SK-N-SH (cell line): ENCODE measurements at regions not wholly inside any gene's neighbourhood (a gene's known extent, or its start where the extent isn't known, plus 50 kb on each side); places are given as distances from the start of the nearest gene placed in this dataset.

ENCODE experiments used
- CTCF ChIA-PET: fragments of 300-600, 350-600 bp; formaldehyde crosslinking; extraction: SDS; loops from one replicate; lab custom pipeline; 2021; lab: Yijun Ruan, JAX
- POLR2A ChIA-PET: fragments of 350-600 bp; sonication (Branson Sonifier 250); formaldehyde crosslinking; extraction: SDS; loops from one replicate; lab custom pipeline; 2020; ENCODE audit warnings: antibody characterized with exemption, inconsistent platforms; lab: Yijun Ruan, JAX
- DNase-seq: peaks from one replicate; pipeline ENCODE4 v3.0.0; 2012
- H2AFZ ChIP-seq: fragments of 200-600 bp; sonication (generic); 2 replicates; pipeline ENCODE4 v1.8.1; 2016; ENCODE audit warnings: antibody characterized with exemption, mild to moderate bottlenecking, low read depth
- H3F3A ChIP-seq: fragments of 200-600 bp; sonication (generic); replicated peaks from 2 replicates; pipeline ENCODE3; 2016; ENCODE audit warnings: antibody characterized with exemption, mild to moderate bottlenecking; ENCODE audit not compliant: insufficient read depth
- H3K27ac ChIP-seq, 2 experiments: fragments of 200-500 bp in 1 of 2; fragments of 200-600 bp in 1 of 2; sonication (Bioruptor generic) in 1 of 2; sonication (generic), shearing (Covaris generic) in 1 of 2; 2 replicates each; pipeline versions ENCODE4 v1.5.1 to v1.6.1; 2014 to 2016; ENCODE audit warnings: low read depth in 2 of 2, inconsistent platforms in 1 of 2, low read length in 1 of 2, mild to moderate bottlenecking in 1 of 2, mixed read lengths in 1 of 2
- H3K27me3 ChIP-seq: fragments of 200-600 bp; sonication (generic), shearing (Covaris generic); 2 replicates; pipeline ENCODE4 v1.6.1; 2016; ENCODE audit warnings: mixed run types; ENCODE audit not compliant: insufficient read depth
- H3K36me3 ChIP-seq, 2 experiments: fragments of 200-500 bp in 1 of 2; fragments of 200-600 bp in 1 of 2; sonication (Bioruptor generic) in 1 of 2; sonication (generic) in 1 of 2; replicated peaks in 1 of 2; 2 replicates each; pipeline versions ENCODE3 to v1.5.1; 2014 to 2016; ENCODE audit warnings: low read length in 1 of 2, mild to moderate bottlenecking in 1 of 2; ENCODE audit not compliant: insufficient read depth in 2 of 2, control insufficient read depth in 1 of 2
- H3K4me1 ChIP-seq, 2 experiments: fragments of 200-500 bp in 1 of 2; fragments of 200-600 bp in 1 of 2; sonication (Bioruptor generic) in 1 of 2; sonication (generic), shearing (Covaris generic) in 1 of 2; 2 replicates each; pipeline versions ENCODE4 v1.5.1 to v1.6.1; 2014 to 2016; ENCODE audit warnings: low read depth in 1 of 2, low read length in 1 of 2, mixed run types in 1 of 2; ENCODE audit not compliant: insufficient read depth in 2 of 2, control insufficient read depth in 1 of 2
- H3K4me2 ChIP-seq: fragments of 200-600 bp; sonication (generic), shearing (Covaris generic); 2 replicates; pipeline ENCODE4 v1.6.1; 2017; ENCODE audit warnings: mixed run types
- H3K4me3 ChIP-seq, 2 experiments: fragments of 200-500 bp in 1 of 2; fragments of 200-600 bp in 1 of 2; sonication (Bioruptor generic) in 1 of 2; sonication (generic), shearing (Covaris generic) in 1 of 2; 2 replicates each; pipeline versions ENCODE4 v1.5.1 to v1.8.1; 2014 to 2016; ENCODE audit warnings: low read depth in 2 of 2, inconsistent platforms in 1 of 2, low read length in 1 of 2, mild to moderate bottlenecking in 1 of 2, mixed read lengths in 1 of 2, moderate library complexity in 1 of 2
- H3K79me2 ChIP-seq: fragments of 200-600 bp; sonication (generic); 2 replicates; pipeline ENCODE4 v1.8.1; 2017; ENCODE audit warnings: mild to moderate bottlenecking; ENCODE audit not compliant: insufficient read depth
- H3K9ac ChIP-seq: fragments of 200-600 bp; sonication (generic); 2 replicates; pipeline ENCODE4 v1.6.1; 2017; ENCODE audit warnings: mixed run types
- H3K9me2 ChIP-seq: fragments of 200-600 bp; sonication (generic); 2 replicates; pipeline ENCODE4 v1.6.1; 2017; ENCODE audit warnings: mixed run types
- H3K9me3 ChIP-seq: fragments of 200-600 bp; sonication (generic); 2 replicates; pipeline ENCODE4 v1.6.1; 2017; ENCODE audit warnings: mixed run types, mild to moderate bottlenecking, moderate library complexity
- H4K20me1 ChIP-seq: fragments of 200-600 bp; sonication (generic); 2 replicates; pipeline ENCODE4 v1.6.1; 2017; ENCODE audit warnings: mild to moderate bottlenecking, mixed run types; ENCODE audit not compliant: insufficient read depth
- EP300 ChIP-seq, 2 experiments: IDR thresholded peaks; 2 replicates each; pipeline versions ENCODE4 v1.4.0 to v1.6.1; 2012; ENCODE audit warnings: borderline replicate concordance in 1 of 2, low read depth in 1 of 2, low read length in 1 of 2
- GABPA ChIP-seq: IDR thresholded peaks from 2 replicates; pipeline ENCODE4 v1.4.0; 2012; ENCODE audit warnings: low read depth, mild to moderate bottlenecking
- GATA2 ChIP-seq: sonication (generic); formaldehyde crosslinking; IDR thresholded peaks from 2 replicates; pipeline ENCODE4 v1.5.0; 2020; ENCODE audit warnings: mild to moderate bottlenecking, missing genetic modification reagents
- JUND ChIP-seq: IDR thresholded peaks from 2 replicates; pipeline ENCODE4 v1.4.0; 2012
- MEF2A ChIP-seq: IDR thresholded peaks from 2 replicates; pipeline ENCODE4 v1.4.0; 2012; ENCODE audit warnings: low read depth, borderline replicate concordance
- NFIC ChIP-seq: IDR thresholded peaks from 2 replicates; pipeline ENCODE4 v1.4.0; 2012; ENCODE audit warnings: borderline replicate concordance
- NRF1 ChIP-seq: IDR thresholded peaks from 2 replicates; pipeline ENCODE4 v1.6.1; 2012; ENCODE audit warnings: low read depth, mild to moderate bottlenecking, low read length
- RFX5 ChIP-seq: IDR thresholded peaks from 2 replicates; pipeline ENCODE4 v1.6.1; 2012; ENCODE audit warnings: mild to moderate bottlenecking, improper control_type of control experiment, low read length
- SMC3 ChIP-seq: IDR thresholded peaks from 2 replicates; pipeline ENCODE4 v1.6.1; 2012; ENCODE audit warnings: low read depth, low read length, improper control_type of control experiment
- TCF12 ChIP-seq: IDR thresholded peaks from 2 replicates; pipeline ENCODE4 v1.4.0; 2012
- USF1 ChIP-seq: IDR thresholded peaks from 2 replicates; pipeline ENCODE4 v1.4.0; 2012; ENCODE audit warnings: low read depth, borderline replicate concordance
- WGBS: methylation state at CpG from one replicate; pipeline ENCODE4 v1.1.6; 2017; ENCODE audit warnings: low lambda C conversion rate; 5-methylcytosine and 5-hydroxymethylcytosine counted together
- TF ChIP-seq, protein P1 (sequence below): fragments of 150-350 bp; IDR thresholded peaks from 2 replicates; pipeline ENCODE4 v1.6.1; 2016; ENCODE audit warnings: mild to moderate bottlenecking, low read depth, low read length
- TF ChIP-seq, protein P2 (sequence below): IDR thresholded peaks from 2 replicates; pipeline ENCODE4 v1.6.1; 2012; ENCODE audit warnings: mild to moderate bottlenecking, low read depth, low read length, moderate library complexity

GRCh38 chr15:47523681-47524475 is 193.4 kb upstream of the SEMA6D start:
- TF ChIP-seq USF1: no peak
- TF ChIP-seq, protein P1, sequence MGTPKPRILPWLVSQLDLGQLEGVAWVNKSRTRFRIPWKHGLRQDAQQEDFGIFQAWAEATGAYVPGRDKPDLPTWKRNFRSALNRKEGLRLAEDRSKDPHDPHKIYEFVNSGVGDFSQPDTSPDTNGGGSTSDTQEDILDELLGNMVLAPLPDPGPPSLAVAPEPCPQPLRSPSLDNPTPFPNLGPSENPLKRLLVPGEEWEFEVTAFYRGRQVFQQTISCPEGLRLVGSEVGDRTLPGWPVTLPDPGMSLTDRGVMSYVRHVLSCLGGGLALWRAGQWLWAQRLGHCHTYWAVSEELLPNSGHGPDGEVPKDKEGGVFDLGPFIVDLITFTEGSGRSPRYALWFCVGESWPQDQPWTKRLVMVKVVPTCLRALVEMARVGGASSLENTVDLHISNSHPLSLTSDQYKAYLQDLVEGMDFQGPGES: no peak
- no peak for TF ChIP-seq MEF2A
- TF ChIP-seq GABPA: no peak
- no peak for TF ChIP-seq SMC3
- no peak for TF ChIP-seq RFX5
- no peak for TF ChIP-seq NRF1
- TF ChIP-seq, protein P2, sequence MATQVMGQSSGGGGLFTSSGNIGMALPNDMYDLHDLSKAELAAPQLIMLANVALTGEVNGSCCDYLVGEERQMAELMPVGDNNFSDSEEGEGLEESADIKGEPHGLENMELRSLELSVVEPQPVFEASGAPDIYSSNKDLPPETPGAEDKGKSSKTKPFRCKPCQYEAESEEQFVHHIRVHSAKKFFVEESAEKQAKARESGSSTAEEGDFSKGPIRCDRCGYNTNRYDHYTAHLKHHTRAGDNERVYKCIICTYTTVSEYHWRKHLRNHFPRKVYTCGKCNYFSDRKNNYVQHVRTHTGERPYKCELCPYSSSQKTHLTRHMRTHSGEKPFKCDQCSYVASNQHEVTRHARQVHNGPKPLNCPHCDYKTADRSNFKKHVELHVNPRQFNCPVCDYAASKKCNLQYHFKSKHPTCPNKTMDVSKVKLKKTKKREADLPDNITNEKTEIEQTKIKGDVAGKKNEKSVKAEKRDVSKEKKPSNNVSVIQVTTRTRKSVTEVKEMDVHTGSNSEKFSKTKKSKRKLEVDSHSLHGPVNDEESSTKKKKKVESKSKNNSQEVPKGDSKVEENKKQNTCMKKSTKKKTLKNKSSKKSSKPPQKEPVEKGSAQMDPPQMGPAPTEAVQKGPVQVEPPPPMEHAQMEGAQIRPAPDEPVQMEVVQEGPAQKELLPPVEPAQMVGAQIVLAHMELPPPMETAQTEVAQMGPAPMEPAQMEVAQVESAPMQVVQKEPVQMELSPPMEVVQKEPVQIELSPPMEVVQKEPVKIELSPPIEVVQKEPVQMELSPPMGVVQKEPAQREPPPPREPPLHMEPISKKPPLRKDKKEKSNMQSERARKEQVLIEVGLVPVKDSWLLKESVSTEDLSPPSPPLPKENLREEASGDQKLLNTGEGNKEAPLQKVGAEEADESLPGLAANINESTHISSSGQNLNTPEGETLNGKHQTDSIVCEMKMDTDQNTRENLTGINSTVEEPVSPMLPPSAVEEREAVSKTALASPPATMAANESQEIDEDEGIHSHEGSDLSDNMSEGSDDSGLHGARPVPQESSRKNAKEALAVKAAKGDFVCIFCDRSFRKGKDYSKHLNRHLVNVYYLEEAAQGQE: no peak
- TF ChIP-seq EP300 (IDR thresholded peaks at IDR 0.05; ENCODE audit: borderline replicate concordance in 1 of 2, low read depth in 1 of 2, low read length in 1 of 2): no peak
- TF ChIP-seq TCF12: no peak
- TF ChIP-seq JUND: no peak
- TF ChIP-seq GATA2 (CRISPR knock-in tag): no peak
- TF ChIP-seq NFIC: no peak
- TF ChIP-seq, all 33 proteins: peak for 0
- H3K9me3 ChIP-seq: no peaks in the 10 kb centered on the region
- no peaks in the 10 kb centered on the region for H4K20me1 ChIP-seq
- H3K27ac ChIP-seq: no peak overlapping the region
- DNase-seq: no peak
- ChIA-PET POLR2A (no interaction called here), CTCF (interaction anchor here (1.4 kb wide), 1 partner anchor 188 kb away, joined by 3 read pairs; no protein-coding TSS in a partner anchor)
- no peak overlapping the region for H3K4me2 ChIP-seq
- no peaks in the 10 kb centered on the region for H3K9me2 ChIP-seq
- no peak overlapping the region for H3K4me3 ChIP-seq
- WGBS: 51% methylated on average over 12 of the region's 12 CpGs
- no peaks in the 10 kb centered on the region for H3K36me3 ChIP-seq
- H2AFZ ChIP-seq: no peak overlapping the region
- H3K27me3 ChIP-seq: no peaks in the 10 kb centered on the region
- H3F3A ChIP-seq: no peaks in the 10 kb centered on the region
- H3K9ac ChIP-seq: no peak overlapping the region
- H3K4me1 ChIP-seq: no peaks in the 10 kb centered on the region; a peak in 1 of 4 replicates
- no peaks in the 10 kb centered on the region for H3K79me2 ChIP-seq
